ENCODE measurements at regions not wholly inside any gene's neighbourhood (a gene's known extent, or its start where the extent isn't known, plus 50 kb on each side); places are given as distances from the start of the nearest gene placed in this dataset.

DNA sequence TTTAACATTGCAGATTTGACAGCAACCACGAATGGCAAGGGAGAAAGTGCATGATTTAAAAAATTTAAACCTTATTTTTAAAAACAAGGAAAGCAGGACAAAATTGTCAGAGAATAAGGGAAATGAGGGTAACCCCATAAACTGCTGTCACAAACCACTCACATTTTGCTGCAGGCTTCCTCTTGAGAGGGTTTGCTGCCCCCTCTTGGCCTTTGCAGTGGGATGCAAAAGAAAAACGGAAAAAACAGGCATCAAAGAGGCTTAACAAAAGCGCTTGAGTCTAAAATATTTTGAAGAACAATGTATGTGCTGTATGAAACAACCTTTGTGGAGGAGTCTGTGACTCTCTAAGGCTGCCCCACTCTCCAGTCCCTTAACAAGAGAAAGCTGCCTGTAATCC is 91.6 kb downstream of the TMX3 start:
- no peaks in the 10 kb centered on the region for H3K9me3 ChIP-seq (ENCODE audit: control insufficient read depth, insufficient read depth, low read length)
- no peak overlapping the region for H3K9ac ChIP-seq (ENCODE audit: low read depth, low read length)
- no peaks in the 10 kb centered on the region for H3K36me3 ChIP-seq (ENCODE audit: control insufficient read depth, insufficient read depth, low read length)
- H3K4me1 ChIP-seq (ENCODE audit: control insufficient read depth, insufficient read depth, low read length) = no peaks in the 10 kb centered on the region
- no peak overlapping the region for H3K4me3 ChIP-seq (ENCODE audit: low read depth, low read length)
- no peaks in the 10 kb centered on the region for H3K27me3 ChIP-seq (ENCODE audit: control insufficient read depth, insufficient read depth, low read length)

GRCh38 chr18:68611311-68611710 is 103.6 kb downstream of the TMX3 start:
- H3K27me3 ChIP-seq (ENCODE audit: control insufficient read depth, insufficient read depth, low read length) = no peaks in the 10 kb centered on the region
- no peak overlapping the region for H3K9ac ChIP-seq (ENCODE audit: low read depth, low read length)
- H3K4me3 ChIP-seq (ENCODE audit: low read depth, low read length) = no peak overlapping the region
- H3K36me3 ChIP-seq (ENCODE audit: control insufficient read depth, insufficient read depth, low read length) = no peaks in the 10 kb centered on the region
- no peaks in the 10 kb centered on the region for H3K9me3 ChIP-seq (ENCODE audit: control insufficient read depth, insufficient read depth, low read length)
- no peaks in the 10 kb centered on the region for H3K4me1 ChIP-seq (ENCODE audit: control insufficient read depth, insufficient read depth, low read length)

GRCh38 chr18:68608851-68609490 is 105.9 kb downstream of the TMX3 start:
- no peaks in the 10 kb centered on the region for H3K4me1 ChIP-seq (ENCODE audit: control insufficient read depth, insufficient read depth, low read length)
- no peaks in the 10 kb centered on the region for H3K9me3 ChIP-seq (ENCODE audit: control insufficient read depth, insufficient read depth, low read length)
- no peak overlapping the region for H3K9ac ChIP-seq (ENCODE audit: low read depth, low read length)
- H3K27me3 ChIP-seq (ENCODE audit: control insufficient read depth, insufficient read depth, low read length) = no peaks in the 10 kb centered on the region
- H3K36me3 ChIP-seq (ENCODE audit: control insufficient read depth, insufficient read depth, low read length) = no peaks in the 10 kb centered on the region
- H3K4me3 ChIP-seq (ENCODE audit: low read depth, low read length) = no peak overlapping the region

- H3K9ac ChIP-seq (ENCODE audit: low read depth, low read length) = no peak overlapping the region
- no peaks in the 10 kb centered on the region for H3K9me3 ChIP-seq (ENCODE audit: control insufficient read depth, insufficient read depth, low read length)
- no peaks in the 10 kb centered on the region for H3K4me1 ChIP-seq (ENCODE audit: control insufficient read depth, insufficient read depth, low read length)
- no peak overlapping the region for H3K4me3 ChIP-seq (ENCODE audit: low read depth, low read length)
- no peaks in the 10 kb centered on the region for H3K36me3 ChIP-seq (ENCODE audit: control insufficient read depth, insufficient read depth, low read length)
- H3K27me3 ChIP-seq (ENCODE audit: control insufficient read depth, insufficient read depth, low read length) = no peaks in the 10 kb centered on the region
Measured at GRCh38 chr18:68607852-68608251, 107.1 kb downstream of the TMX3 start.

GRCh38 chr18:68604256-68604655 is 110.7 kb downstream of the TMX3 start:
- H3K9me3 ChIP-seq (ENCODE audit: control insufficient read depth, insufficient read depth, low read length) = no peaks in the 10 kb centered on the region
- no peak overlapping the region for H3K4me3 ChIP-seq (ENCODE audit: low read depth, low read length)
- H3K36me3 ChIP-seq (ENCODE audit: control insufficient read depth, insufficient read depth, low read length) = no peaks in the 10 kb centered on the region
- no peaks in the 10 kb centered on the region for H3K4me1 ChIP-seq (ENCODE audit: control insufficient read depth, insufficient read depth, low read length)
- no peaks in the 10 kb centered on the region for H3K27me3 ChIP-seq (ENCODE audit: control insufficient read depth, insufficient read depth, low read length)
- H3K9ac ChIP-seq (ENCODE audit: low read depth, low read length) = no peak overlapping the region

DNA sequence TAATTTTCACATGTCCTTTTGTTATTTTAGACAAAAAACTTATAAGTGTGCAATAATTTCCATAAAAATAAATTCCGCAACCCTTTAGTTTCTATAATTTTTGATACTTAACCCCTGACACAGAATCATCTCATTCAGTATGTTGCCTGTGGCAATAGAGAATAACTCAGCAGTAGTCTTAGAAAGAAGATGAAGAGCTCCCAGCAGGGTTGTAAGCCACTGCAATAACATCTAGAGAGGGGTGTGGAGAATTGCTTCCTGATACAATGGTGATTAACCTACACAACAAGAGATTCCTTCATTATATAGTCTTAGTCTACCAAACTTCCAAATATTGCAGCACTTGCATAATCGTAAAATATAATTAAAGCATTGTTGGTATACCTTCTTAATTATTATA is 118.9 kb downstream of the TMX3 start:
- Histone ChIP-seq H3K4me3 (ENCODE audit: low read depth, low read length) (no peak overlapping the region), H3K27me3 (ENCODE audit: control insufficient read depth, insufficient read depth, low read length) (no peaks in the 10 kb centered on the region), H3K36me3 (ENCODE audit: control insufficient read depth, insufficient read depth, low read length) (no peaks in the 10 kb centered on the region), H3K9me3 (ENCODE audit: control insufficient read depth, insufficient read depth, low read length) (no peaks in the 10 kb centered on the region), H3K9ac (ENCODE audit: low read depth, low read length) (no peak overlapping the region), H3K4me1 (ENCODE audit: control insufficient read depth, insufficient read depth, low read length) (no peaks in the 10 kb centered on the region)

GRCh38 chr18:68588169-68588568 is 126.7 kb downstream of the TMX3 start:
- no peak overlapping the region for H3K9ac ChIP-seq (ENCODE audit: low read depth, low read length)
- H3K9me3 ChIP-seq (ENCODE audit: control insufficient read depth, insufficient read depth, low read length) = no peaks in the 10 kb centered on the region
- no peaks in the 10 kb centered on the region for H3K36me3 ChIP-seq (ENCODE audit: control insufficient read depth, insufficient read depth, low read length)
- H3K4me1 ChIP-seq (ENCODE audit: control insufficient read depth, insufficient read depth, low read length) = no peaks in the 10 kb centered on the region
- no peaks in the 10 kb centered on the region for H3K27me3 ChIP-seq (ENCODE audit: control insufficient read depth, insufficient read depth, low read length)
- H3K4me3 ChIP-seq (ENCODE audit: low read depth, low read length) = no peak overlapping the region

- no peak overlapping the region for H3K4me3 ChIP-seq (ENCODE audit: low read depth, low read length)
Measured at GRCh38 chr18:68583685-68584084, 131.2 kb downstream of the TMX3 start.

DNA sequence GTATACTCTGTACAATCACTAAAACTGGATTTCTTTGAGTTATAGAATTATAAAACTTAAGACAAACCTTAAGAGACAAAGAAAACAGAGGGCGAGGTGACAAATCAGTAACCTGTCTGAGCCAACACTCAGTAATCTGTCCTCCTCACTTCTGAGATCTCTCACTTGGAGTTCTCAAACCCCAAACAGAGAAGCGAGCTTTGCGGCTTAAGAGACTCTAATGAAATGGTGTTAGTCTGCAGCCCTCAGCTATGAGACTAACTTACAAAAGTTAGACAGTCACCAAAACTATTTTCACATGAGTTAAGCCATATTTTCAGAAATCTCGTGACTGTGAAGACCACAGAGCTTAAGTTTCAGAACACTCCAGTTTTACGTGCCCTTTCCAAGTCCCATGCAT is 140.6 kb downstream of the TMX3 start:
- H3K9ac ChIP-seq (ENCODE audit: low read depth, low read length) = no peak overlapping the region
- H3K9me3 ChIP-seq (ENCODE audit: control insufficient read depth, insufficient read depth, low read length) = no peaks in the 10 kb centered on the region
- H3K36me3 ChIP-seq (ENCODE audit: control insufficient read depth, insufficient read depth, low read length) = no peaks in the 10 kb centered on the region
- no peaks in the 10 kb centered on the region for H3K27me3 ChIP-seq (ENCODE audit: control insufficient read depth, insufficient read depth, low read length)
- no peaks in the 10 kb centered on the region for H3K4me1 ChIP-seq (ENCODE audit: control insufficient read depth, insufficient read depth, low read length)
- no peak overlapping the region for H3K4me3 ChIP-seq (ENCODE audit: low read depth, low read length)

More at GRCh38 chr18:68583685-68584084, 131.2 kb downstream of the TMX3 start:
- no peak overlapping the region for H3K9ac ChIP-seq (ENCODE audit: low read depth, low read length)
- H3K36me3 ChIP-seq (ENCODE audit: control insufficient read depth, insufficient read depth, low read length) = no peaks in the 10 kb centered on the region
- no peaks in the 10 kb centered on the region for H3K9me3 ChIP-seq (ENCODE audit: control insufficient read depth, insufficient read depth, low read length)
- no peaks in the 10 kb centered on the region for H3K27me3 ChIP-seq (ENCODE audit: control insufficient read depth, insufficient read depth, low read length)
- no peaks in the 10 kb centered on the region for H3K4me1 ChIP-seq (ENCODE audit: control insufficient read depth, insufficient read depth, low read length)

- H3K4me1 ChIP-seq (ENCODE audit: control insufficient read depth, insufficient read depth, low read length) = no peaks in the 10 kb centered on the region
- no peak overlapping the region for H3K9ac ChIP-seq (ENCODE audit: low read depth, low read length)
- H3K36me3 ChIP-seq (ENCODE audit: control insufficient read depth, insufficient read depth, low read length) = no peaks in the 10 kb centered on the region
- no peaks in the 10 kb centered on the region for H3K27me3 ChIP-seq (ENCODE audit: control insufficient read depth, insufficient read depth, low read length)
- H3K4me3 ChIP-seq (ENCODE audit: low read depth, low read length) = no peak overlapping the region
- no peaks in the 10 kb centered on the region for H3K9me3 ChIP-seq (ENCODE audit: control insufficient read depth, insufficient read depth, low read length)
Measured at GRCh38 chr18:68569936-68570335, 145.0 kb downstream of the TMX3 start.

DNA sequence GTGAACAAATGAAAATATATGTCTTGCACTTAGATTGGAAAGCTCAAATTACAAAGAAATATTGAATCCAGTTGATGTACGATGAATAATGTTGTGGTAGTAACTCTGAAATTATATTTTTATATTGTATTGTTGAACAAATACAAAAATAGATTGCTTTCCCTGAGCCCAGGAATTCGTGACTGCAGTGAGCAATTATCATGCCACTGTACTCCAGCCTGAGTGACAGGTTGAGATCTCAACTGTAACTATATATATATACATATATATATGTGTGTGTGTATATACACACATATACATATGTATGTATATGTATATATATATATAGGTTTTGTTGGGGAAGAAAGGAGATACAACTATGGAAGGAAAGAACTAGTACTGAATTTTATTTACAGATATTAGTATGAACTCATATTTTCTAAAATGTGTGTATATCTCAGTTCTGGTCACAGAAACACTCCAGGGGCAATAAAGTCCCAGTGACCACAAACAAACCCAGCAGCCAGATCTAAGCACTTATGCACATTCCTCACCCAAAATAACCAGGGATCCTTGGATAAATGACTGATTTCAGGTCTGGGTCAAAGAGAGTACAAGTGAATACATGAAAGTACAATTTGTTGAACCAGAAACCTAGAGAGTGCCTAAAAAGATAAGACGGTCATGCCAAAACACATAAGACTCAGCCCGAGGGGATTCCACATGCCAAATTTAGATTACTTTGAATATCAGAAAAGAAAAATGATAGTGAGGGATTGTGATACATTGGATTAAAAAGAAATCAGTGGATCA is 146.3 kb downstream of the TMX3 start:
- no peaks in the 10 kb centered on the region for H3K9me3 ChIP-seq (ENCODE audit: control insufficient read depth, insufficient read depth, low read length)
- no peak overlapping the region for H3K9ac ChIP-seq (ENCODE audit: low read depth, low read length)
- no peaks in the 10 kb centered on the region for H3K27me3 ChIP-seq (ENCODE audit: control insufficient read depth, insufficient read depth, low read length)
- H3K4me1 ChIP-seq (ENCODE audit: control insufficient read depth, insufficient read depth, low read length) = peaks cover 2% of the 10 kb centered on the region
- no peaks in the 10 kb centered on the region for H3K36me3 ChIP-seq (ENCODE audit: control insufficient read depth, insufficient read depth, low read length)
- H3K4me3 ChIP-seq (ENCODE audit: low read depth, low read length) = no peak overlapping the region

- H3K9me3 ChIP-seq (ENCODE audit: control insufficient read depth, insufficient read depth, low read length) = no peaks in the 10 kb centered on the region
- peaks cover 9% of the 10 kb centered on the region for H3K4me1 ChIP-seq (ENCODE audit: control insufficient read depth, insufficient read depth, low read length)
- no peak overlapping the region for H3K4me3 ChIP-seq (ENCODE audit: low read depth, low read length)
Measured at GRCh38 chr18:68566991-68567390, 147.9 kb downstream of the TMX3 start.

More at GRCh38 chr18:68566991-68567390, 147.9 kb downstream of the TMX3 start:
- Histone ChIP-seq H3K9ac (ENCODE audit: low read depth, low read length) (no peak overlapping the region), H3K36me3 (ENCODE audit: control insufficient read depth, insufficient read depth, low read length) (no peaks in the 10 kb centered on the region), H3K27me3 (ENCODE audit: control insufficient read depth, insufficient read depth, low read length) (no peaks in the 10 kb centered on the region)
